Fibroblast of skin of left quadriceps (primary cell): ENCODE measurements at regions not wholly inside any gene's neighbourhood (a gene's known extent, or its start where the extent isn't known, plus 50 kb on each side); places are given as distances from the start of the nearest gene placed in this dataset.
A peak's percentile ranks its signal among the peaks of the same experiment; 100 is the strongest.
"Not testable (repeated sequence)": the region's sequence is repeated elsewhere in the genome, so short reads cannot be mapped to it uniquely, and the experiment has no call there.

Source experiments
- DNase-seq, 2 experiments: peaks; one replicate each; pipeline ENCODE4 v3.0.0-alpha.2; 2013; ENCODE audit warnings: low read depth in 2 of 2

DNA sequence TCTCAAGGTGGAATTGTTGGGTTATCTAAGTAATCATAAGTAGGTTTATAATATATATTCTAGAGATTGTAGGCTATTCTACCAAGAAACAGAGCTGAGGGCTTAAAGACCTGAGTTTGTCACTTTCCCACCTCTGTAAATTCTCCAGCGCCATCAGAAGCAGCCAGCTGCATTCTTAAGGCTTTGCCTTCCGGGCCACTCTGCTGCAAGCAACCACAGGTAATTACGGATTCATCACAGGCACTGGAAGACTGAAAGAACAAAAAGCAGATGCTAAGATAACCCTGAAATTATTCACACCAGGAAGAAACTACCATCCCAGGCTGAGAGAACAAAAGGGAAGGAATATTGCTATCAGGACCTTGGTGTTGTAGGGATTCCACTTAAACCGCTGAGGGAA, 137.8 kb upstream of the JCAD start:
- no peak for DNase-seq

DNA sequence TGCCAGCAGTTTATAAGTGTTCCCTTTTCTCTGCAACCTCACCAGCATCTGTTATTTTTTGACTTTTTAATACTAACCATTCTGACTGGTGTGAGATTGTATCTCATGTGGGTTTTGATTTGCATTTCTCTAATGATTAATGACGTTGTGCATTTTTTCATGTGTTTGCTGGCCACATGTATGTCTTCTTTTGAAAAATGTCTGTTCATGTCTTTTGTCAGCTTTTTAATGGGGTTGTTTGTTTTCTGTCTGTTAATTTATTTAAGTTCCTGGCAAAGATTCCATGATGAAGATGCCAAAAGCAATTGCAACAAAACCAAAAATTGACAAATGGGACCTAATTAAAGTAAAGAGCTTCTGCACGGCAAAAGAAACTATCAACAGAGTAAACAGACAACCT, 137.2 kb upstream of the JCAD start:
- DNase-seq, result not testable (repeated sequence)

DNA sequence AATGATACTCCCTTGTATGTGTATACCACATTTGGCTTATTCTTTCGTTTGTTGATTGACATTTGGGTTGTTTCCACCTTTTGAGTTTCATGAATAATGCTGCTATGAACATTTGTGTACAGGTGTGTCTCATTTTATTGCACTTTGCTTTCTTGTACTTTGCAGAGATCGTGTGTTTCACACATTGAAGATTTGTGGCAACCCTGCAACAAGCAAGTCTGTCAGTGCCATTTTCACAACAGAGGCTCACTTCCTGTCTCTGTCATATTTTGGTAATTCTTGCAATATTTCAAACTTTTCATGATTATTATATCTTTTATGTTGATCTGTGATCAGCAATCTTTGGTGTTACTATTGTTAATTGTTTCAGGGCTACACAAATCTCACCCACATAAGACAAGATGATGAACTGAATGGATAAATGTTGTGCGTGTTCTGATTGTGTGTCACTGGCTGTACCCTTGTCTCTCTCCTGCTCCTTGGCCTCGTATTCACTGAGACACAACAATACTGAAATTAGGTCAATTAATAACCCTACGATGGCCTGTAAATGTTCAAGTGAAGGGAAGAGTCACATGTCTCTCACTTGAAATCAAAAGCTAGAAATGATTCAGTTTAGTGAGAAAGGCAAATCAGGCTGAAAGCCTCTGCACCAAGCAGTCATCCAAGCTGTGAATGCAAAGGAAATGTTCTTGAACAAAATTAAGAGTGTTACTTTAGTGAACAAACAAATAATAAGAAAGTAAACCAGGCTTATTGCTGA, 133.6 kb upstream of the JCAD start:
- no peak for DNase-seq

DNA sequence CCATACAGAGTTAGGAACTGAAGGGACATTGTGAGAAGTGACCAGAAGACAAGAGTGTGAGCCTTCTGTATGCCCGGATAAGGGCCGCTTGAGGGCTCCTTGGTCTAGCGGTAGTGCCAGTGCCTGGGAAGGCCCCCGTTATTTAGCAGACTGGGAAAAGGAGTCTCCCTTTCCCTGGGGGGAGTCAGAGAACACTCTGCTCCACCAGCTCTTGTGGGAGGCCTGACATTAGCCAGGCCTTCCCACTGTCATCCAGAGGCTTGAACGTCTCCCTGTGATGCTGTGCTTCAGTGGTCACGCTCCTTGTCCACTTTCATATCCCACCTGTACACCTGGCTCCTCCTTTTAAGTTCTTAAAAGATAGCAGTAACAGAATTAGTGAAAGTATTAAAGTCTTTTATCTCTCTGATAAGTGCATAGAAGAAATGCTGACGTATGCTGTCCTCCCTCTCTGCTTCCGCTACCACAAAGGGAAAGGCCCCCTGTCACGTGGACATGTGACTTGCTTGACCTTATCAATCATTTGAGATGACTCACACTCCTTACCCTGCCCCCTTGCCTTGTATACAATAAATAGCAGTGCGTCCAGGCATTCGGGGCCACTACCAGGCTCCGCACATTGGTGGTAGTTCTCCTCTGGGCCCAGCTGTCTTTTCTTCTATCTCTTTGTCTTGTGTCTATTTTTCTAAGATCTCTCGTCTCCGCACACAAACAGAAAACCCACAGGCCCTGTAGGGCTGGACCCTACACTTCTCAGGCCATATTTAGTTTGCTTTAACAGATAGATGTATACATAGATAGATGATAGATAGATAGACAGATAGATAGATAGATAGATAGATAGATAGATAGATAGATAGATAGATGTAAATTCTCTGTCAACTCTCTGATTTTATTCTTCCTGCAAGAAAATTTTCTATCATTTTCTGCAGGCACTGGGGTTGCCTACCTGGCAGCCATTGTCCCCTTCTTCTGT, 131.5 kb upstream of the JCAD start:
- no peak for DNase-seq

DNA sequence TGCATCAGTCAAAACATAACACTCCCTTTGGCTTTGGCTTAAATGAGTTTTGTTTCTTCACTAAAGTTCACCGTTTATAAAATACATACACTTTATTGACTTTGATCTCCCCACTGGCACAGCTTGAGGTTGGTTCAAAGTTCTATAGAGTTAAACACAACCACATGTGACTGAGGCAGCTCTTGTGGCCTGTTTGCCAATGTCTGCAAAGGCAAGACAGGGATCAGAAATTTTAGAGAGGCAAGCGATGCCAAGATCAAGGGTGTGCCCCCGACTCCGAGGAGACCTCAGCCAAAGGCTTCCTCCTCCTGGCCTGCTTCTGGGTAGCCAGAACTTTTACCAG, 129.8 kb upstream of the JCAD start:
- DNase-seq, result no peak

DNA sequence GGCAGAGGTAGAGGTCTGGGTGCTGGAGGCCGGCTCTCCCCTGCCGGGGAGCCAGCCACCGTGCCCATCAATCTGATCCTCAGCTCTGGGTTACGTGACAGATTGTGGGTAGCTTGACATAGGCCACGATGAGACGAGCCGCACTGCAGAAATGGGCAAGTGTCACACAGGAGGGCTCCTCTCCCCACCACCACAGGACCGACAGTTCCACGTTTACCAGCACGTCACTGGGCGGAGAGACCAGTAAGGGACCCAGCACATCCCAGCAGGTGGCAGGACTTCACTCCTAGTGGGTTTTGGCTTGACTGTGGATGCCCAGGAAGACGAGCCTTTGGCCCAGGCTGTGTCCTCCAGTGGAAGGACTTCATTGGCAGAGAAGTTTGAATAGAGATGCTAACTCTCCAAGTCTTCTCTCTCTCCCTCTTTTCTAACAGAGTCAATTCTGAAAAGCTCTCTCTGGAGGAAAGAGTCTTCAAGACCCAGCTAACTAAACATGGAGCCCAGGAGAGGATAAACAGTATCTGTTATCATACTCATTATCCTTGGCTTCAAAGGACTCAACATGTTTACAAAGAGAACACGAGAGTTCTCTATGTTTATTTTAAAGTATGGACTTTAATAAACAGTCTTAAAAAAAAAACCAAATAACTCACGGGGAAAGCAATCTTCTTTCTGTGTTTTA, 129.3 kb upstream of the JCAD start:
- no peak for DNase-seq

DNA sequence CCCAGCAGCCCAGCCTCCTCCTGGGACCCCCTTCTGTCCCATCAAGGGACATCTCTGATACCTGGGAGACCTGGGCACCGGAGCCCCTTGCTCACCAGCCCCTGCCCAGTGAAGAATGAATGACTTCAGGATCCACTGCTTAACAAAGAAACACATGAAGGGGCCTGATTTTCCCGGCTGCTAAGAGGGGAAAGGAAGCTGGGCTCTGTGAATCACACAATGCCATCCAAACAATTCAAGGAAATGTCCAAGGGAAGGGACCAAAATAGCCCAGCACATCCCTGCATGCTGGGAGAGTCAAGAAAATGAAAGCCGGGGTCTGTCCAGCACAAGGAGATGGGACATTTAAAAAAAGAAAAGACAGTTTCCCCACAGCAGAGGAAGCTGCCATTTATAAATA, 128.7 kb upstream of the JCAD start:
- DNase-seq, result no peak

DNA sequence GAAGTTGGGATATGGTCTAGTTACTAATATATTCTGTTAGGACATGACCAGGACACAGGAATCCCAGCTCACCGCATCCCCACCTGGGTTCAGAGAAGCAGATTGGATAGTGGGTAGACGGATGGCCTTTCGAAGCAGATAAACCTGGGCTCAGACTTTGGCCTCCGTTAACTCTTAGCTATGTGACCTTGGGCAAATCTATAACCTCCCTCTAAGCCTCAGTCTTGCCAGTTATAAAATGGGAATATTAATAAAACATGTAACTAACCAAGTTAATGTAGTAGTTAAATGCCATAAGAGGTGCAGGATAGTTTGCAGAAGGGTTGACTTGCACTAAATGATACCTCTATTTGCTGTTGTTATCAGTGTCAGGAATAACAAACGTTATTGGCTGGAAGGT, 127.6 kb upstream of the JCAD start:
- DNase-seq, result no peak

DNA sequence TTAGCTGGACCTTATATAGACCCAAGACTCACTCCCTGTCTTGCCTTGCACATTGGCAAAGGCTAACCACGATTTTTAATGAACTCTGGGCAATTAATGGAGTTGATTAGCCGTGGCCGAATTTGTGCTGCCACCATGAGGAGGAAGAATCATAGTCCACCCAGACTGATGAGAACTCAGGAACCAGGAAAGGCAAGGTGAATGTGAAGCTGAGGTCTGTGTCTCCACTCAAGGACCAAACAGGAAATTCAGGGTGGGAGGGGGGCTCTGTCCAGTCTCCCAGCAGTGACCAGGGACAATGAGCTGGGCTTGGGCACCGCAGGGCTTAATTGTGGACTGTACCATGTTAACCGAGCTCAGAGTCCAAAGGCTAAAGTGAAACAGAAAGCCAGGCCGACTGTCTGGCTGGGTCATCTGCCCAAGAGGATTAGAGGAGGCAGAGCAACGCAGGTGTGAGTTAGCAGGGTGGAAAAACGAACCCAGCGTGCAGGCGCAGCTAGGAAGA, 127.0 kb upstream of the JCAD start:
- no peak for DNase-seq

DNA sequence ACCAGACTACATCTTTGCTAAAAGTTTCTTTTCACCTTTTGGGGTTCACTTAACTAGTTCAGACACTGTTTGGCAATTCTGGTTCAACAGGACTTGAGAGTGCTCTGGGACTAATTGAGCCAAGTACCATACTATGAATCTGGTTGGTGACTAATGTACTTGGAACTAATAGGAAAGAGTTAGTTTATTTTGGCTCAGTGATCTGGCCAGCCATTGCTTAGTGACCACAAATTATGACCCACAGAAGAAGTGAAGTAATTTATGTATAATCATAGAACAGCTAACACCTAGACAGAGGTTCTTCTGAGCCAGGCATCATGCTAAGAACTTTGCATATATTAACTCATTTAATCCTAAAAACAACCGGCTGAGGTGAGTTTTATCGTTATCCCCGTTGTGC, 126.5 kb upstream of the JCAD start:
- DNase-seq, result peak; percentile 82 to 84

DNA sequence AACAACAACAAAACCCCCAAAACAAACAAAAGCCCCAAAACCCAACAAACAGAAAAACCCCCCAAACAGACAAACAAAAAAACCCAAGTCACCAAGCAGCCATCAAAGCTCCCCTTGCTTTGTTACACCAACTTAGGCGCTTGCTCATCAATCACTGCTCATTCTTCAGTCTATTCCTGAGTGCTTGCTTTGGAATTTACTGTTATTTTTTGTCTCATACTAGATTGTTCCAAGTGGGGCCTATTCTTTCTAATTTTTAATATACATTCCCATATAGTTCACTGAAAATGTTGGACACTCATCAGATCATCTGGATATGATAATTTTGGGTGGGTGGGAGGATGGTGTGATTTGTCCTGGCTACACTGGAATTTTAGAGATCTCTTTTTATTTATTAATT, 126.0 kb upstream of the JCAD start:
- DNase-seq, result no peak

DNA sequence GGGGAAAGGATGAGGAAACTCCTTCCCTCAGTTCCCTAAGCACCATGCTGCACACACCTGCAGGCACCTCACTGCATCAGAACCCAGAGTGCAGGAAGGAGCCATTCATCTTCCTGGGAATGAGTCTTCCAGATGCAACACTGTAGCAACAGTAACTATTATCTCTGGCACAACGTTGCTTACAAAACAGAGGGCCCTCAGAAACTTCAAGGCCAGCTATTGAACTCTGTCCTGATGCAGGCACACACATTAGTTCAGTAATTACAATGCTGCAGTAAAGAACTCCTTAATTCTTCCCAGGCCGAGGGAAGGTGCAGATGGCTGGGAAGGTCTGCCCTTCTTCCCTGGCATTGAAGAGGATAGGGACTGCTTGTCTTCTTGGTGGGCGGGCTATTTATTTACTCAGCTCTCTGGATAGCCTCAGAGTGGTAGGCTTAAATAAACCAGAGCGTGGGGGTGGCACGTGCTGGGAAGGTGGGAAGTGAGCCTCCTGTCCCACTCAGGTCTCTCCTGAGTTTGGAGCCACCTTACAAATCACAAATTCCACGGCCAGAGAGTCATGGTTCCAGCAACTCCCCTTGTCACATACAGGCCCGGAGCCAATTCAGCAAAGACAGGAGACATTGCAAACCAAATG, 125.1 kb upstream of the JCAD start:
- DNase-seq, result no peak

DNA sequence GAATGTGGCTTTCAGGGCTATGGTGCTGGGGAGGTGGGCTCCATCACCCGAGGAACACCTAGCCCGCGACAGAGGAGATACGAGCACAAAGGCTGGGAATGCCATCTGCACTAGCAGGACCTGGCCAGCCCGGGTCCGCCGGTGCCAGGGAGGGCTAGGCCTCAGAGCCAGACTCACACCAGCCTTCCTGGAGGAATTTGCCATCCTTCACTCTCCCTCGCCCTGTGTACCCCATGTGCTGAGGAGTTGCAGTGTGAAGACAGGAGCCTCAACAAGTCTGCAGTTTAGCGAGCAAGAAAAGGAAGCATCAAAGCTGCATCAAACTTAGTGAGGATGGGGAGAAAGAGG, 123.6 kb upstream of the JCAD start:
- no peak for DNase-seq

DNA sequence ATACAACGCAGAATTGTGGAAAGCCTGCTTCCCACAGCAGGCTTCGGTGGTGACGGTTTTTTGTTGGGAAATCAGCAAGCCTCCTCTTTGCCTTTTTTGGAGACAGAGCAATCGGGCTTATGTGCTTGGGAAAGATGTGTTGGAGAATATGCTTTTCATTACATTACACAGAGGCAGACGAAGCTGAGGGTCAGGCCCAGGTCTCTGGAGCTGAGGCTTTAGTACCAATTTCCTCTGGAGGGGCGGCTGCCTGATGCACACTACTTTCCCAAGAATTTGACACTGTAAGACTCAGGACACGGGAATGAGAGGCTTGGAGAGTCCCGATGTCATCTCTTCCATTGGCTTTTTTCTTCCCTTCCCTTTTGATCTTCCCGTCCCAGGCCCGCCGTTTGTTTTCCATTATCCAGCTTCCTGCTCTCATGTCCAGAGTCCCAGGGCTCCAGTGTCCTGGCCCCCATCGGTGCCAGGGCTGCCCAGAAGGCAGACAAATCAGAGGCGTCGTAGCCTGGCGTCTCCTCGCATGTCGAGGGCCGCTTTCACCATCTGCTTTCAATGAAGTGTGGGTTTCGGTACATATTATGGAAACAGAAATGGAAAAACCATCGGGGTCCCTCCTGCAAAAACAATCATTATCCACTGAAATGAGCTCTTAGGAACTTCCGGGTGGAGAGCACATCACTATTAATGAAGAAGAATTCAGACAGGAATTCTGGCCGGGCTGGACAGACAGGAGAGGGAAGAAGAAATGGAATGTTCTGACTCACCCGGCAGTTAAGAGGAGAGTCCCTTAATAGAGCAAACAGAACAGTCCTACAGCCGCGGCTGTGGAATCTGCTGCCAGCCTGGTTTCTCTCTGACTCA, 123.0 kb upstream of the JCAD start:
- DNase-seq, result peak; percentile 98 to 99

DNA sequence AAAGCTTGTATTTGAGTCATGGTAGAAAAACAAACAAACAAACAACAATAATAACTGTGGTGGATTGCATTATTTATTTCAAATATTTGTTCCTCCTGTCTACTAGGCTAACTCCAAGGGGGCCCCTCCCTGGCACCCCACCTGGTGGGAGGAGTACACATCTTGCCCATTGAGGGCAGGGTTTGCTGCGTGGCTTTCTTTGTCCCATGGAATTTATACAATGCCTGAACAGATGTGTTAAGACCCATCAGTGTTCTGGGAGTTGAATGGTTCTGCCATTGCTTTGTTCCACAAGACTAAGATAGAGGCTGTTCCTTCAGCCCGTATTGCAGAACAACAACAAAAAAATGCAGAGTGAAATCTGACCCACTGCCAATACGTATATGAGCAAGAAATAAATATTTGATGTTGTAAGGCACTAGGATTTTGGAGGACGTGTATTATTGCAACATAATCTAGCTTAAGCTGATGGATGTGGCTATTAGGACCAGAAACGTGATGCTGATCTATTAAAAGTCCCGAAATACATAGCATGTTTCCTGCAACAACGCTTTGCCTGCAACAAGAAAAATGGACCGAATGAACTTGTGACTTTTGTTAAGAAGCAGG, 119.1 kb upstream of the JCAD start:
- DNase-seq, result peak; percentile 95

DNA sequence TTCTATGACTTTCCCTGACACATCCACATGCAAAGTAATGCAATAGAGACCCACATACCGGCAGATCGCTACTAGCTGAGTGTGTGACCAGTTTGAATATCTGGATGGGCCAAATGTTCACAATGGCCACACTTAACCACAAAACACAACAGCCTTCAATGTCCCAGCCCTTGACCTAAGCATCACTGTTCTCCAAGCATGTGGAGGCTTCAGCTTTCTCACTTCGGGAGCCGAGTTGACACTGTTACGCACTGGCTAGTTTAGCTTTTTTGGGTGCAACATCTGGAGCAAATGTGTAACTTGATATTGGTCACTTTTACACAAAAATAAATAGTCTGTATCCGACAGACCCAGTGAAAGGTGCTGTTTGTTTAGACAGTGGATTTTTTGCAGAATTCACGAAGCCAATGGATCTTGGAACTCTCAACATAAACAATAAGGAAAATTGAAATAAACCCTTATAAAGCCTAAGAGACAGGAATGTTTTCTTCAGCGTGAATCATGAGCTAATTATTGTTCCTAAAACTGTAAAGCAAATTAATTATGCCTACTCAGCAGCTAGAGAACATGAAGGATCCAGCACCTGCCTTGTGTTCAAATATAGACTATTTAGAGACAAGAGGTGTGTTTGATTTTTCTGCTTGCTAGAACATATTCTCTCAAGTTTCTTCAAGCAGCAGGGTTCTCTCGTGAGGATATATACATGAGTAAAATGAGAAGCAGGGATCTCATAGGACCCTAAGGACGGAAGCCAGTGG, 117.6 kb upstream of the JCAD start:
- DNase-seq, result no peak

DNA sequence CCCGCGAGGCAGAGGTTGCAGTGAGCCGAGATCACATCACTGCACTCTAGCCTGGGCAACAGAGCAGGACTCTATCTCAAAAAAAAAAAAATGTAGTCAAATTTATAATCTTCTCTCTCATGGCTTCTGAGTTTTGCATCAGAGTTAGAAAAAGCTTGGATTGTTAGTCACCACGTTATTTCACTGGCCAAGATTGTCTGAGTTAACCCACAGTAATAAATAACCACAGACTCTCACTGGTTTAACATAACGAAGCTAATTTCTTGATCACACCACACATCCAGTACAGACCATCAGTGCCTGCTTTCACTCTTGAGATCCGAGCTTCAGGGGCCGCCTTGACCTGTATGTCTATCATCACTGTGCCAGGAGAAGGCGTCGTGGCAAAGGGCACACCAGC, 116.8 kb upstream of the JCAD start:
- peak; percentile 82 to 83 for DNase-seq

DNA sequence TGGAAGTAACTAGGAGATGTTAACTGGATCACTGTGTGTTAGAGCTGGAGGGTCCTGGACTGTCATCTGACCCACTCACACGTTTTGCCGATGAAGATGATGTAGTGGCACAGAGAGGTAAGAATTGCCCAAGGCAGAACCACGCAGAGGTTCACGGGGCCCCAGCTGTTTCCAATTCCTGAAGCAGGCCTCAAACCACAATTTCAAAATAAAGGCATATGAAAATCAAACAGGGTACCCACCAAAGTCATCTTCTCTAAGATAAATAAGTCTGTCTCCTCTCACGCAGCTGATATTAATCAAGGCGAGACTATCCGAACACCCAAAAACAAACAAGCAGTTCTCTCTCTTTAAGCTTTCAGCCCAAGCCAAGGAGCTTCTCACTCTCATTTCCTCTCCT, 113.3 kb upstream of the JCAD start:
- peak in 1 of 2 experiments; percentile 58 for DNase-seq

DNA sequence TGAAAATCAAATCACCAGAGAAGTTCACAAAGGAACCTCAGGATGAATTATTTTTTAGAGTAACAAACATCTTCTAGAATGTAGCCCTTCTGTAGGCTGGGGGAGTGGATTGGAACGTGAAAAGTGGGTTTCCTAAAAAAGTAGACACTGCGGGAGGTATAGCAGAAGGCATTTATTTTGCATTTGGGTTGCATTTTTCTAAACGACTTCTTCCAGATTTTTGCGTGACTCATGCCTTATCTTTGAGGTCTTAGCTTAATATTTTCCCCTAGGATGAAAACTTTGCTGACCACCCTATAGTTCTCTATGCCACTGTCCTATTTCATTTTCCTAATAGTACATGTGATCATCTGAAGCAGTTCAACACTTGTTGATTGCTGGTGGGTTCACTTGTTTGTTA, 112.7 kb upstream of the JCAD start:
- no peak for DNase-seq

DNA sequence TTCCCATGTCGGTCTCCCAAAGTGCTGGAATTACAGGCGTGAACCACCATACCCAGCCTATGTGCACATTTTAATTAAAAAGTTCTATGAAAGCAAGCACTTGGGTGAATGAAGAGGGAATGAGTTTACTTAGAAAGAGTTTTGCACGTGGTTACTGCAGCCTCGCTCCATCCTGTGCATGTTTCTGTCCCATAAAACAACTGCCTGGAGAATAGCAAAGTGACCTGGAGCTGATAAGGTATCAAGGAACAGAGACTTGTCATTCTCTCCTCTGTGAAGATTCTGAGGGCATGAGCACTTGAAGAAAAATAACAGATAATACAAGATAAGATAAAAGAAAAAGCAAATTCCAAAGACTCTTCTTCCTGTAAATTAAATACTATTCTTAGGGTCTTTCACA, 112.2 kb upstream of the JCAD start:
- no peak for DNase-seq
